Endothelial cell of umbilical vein (primary cell): ENCODE measurements at regions not wholly inside any gene's neighbourhood (a gene's known extent, or its start where the extent isn't known, plus 50 kb on each side); places are given as distances from the start of the nearest gene placed in this dataset.

ENCODE experiments used
- BruUV-seq: library from RNA; stranded (reverse); fragments of 400-500 nt; replicated peaks from 2 replicates; lab custom pipeline; 2021; lab: Mats Ljungman, UMichigan
- CTCF ChIA-PET: fragments of 300-600, 350-600 bp; sonication (Branson Sonifier 250); formaldehyde crosslinking; loops from one replicate; lab custom pipeline; 2021; ENCODE audit warnings: antibody characterized with exemption, inconsistent platforms; lab: Charles Lee
- POLR2A ChIA-PET: fragments of 300-600, 350-600 bp; sonication (Branson Sonifier 250); formaldehyde crosslinking; loops from one replicate; lab custom pipeline; 2021; ENCODE audit warnings: antibody characterized with exemption, inconsistent platforms; lab: Charles Lee
- DNase-seq: peaks from one replicate; pipeline ENCODE4 v3.0.0-alpha.2; 2011; ENCODE audit warnings: low read depth, low spot score
- FAIRE-seq: peaks from 2 replicates; lab custom pipeline; 2011; peaks lifted over from hg19 to GRCh38; lab: Jason Lieb, UNC
- H2AFZ ChIP-seq: 2 replicates; pipeline ENCODE4 v1.6.0; 2012; ENCODE audit warnings: low read depth, low read length, control low read depth, inconsistent platforms
- H3K27ac ChIP-seq: 2 replicates; pipeline ENCODE4 v1.5.1; 2011; ENCODE audit warnings: low read depth, mild to moderate bottlenecking, control low read depth, low read length, moderate library complexity; ENCODE audit not compliant: insufficient read depth
- H3K27me3 ChIP-seq, 2 experiments: 2 replicates each; pipeline versions ENCODE4 v1.6.0 to v1.6.1; 2011; ENCODE audit warnings: low read length in 2 of 2, mixed read lengths in 1 of 2; ENCODE audit not compliant: control insufficient read depth in 2 of 2, insufficient read depth in 2 of 2
- H3K36me3 ChIP-seq, 2 experiments: 2 replicates in 1 of 2; 3 replicates in 1 of 2; pipeline ENCODE4 v1.5.1; 2011; ENCODE audit warnings: low read length in 2 of 2, mild to moderate bottlenecking in 1 of 2, moderate library complexity in 1 of 2; ENCODE audit not compliant: control insufficient read depth in 2 of 2, insufficient read depth in 2 of 2; ENCODE audit errors: extremely low read depth in 1 of 2
- H3K4me1 ChIP-seq: 3 replicates; pipeline ENCODE4 v1.5.1; 2011; ENCODE audit warnings: mild to moderate bottlenecking, low read length; ENCODE audit not compliant: control insufficient read depth, insufficient read depth; ENCODE audit errors: extremely low read depth
- H3K4me2 ChIP-seq: 2 replicates; pipeline ENCODE4 v1.6.1; 2011; ENCODE audit warnings: low read length, control low read depth, mixed read lengths; ENCODE audit not compliant: insufficient read depth
- H3K4me3 ChIP-seq, 3 experiments: fragments of 200-600 bp in 1 of 3; sonication (generic), shearing (Covaris generic) in 1 of 3; replicated peaks in 1 of 3; 2 replicates each; pipeline ENCODE4 v1.5.1; 2011 to 2016; ENCODE audit warnings: control low read depth in 3 of 3, low read length in 3 of 3, mild to moderate bottlenecking in 2 of 3, inconsistent platforms in 1 of 3, low read depth in 1 of 3, moderate library complexity in 1 of 3; ENCODE audit not compliant: insufficient read depth in 1 of 3
- H3K79me2 ChIP-seq: 2 replicates; pipeline ENCODE4 v1.6.0; 2012; ENCODE audit warnings: low read length, inconsistent platforms; ENCODE audit not compliant: control insufficient read depth, insufficient read depth
- H3K9ac ChIP-seq: replicated peaks from 2 replicates; pipeline ENCODE3; 2011; ENCODE audit warnings: low read length, control low read depth; ENCODE audit not compliant: insufficient read depth; ENCODE audit errors: extremely low read depth
- H3K9me1 ChIP-seq: replicated peaks from 3 replicates; pipeline ENCODE4 v1.6.0; 2011; ENCODE audit warnings: mild to moderate bottlenecking, low read length; ENCODE audit not compliant: control insufficient read depth, insufficient read depth; ENCODE audit errors: extremely low read depth
- H3K9me3 ChIP-seq: replicated peaks from 2 replicates; pipeline ENCODE4 v1.5.1; 2012; ENCODE audit warnings: low read length, inconsistent platforms; ENCODE audit not compliant: control insufficient read depth, insufficient read depth
- H4K20me1 ChIP-seq: replicated peaks from 2 replicates; pipeline ENCODE3; 2011; ENCODE audit warnings: mild to moderate bottlenecking, low read length; ENCODE audit not compliant: control insufficient read depth, insufficient read depth; ENCODE audit errors: extremely low read depth
- CTCF ChIP-seq, 2 donors: IDR thresholded peaks; 1 replicate in 1 of 2; 2 replicates in 1 of 2; pipeline ENCODE4 v1.5.1; 2011; ENCODE audit warnings: low read length in 2 of 2, mild to moderate bottlenecking in 2 of 2, moderate library complexity in 2 of 2, control low read depth in 1 of 2, inconsistent platforms in 1 of 2, low read depth in 1 of 2; ENCODE audit not compliant: insufficient read depth in 1 of 2; ENCODE audit errors: extremely low read depth in 1 of 2
- EZH2 ChIP-seq: IDR thresholded peaks from 2 replicates; pipeline ENCODE4 v1.6.1; 2012; ENCODE audit warnings: borderline replicate concordance, low read depth, mild to moderate bottlenecking, moderate library complexity, low read length, inconsistent platforms; ENCODE audit not compliant: severe bottlenecking
- FOS ChIP-seq: IDR thresholded peaks from 2 replicates; pipeline ENCODE4 v1.6.1; 2011; ENCODE audit warnings: mild to moderate bottlenecking, low read length, moderate library complexity, borderline replicate concordance; ENCODE audit not compliant: insufficient read depth
- GATA2 ChIP-seq: IDR thresholded peaks from 2 replicates; pipeline ENCODE4 v1.7.0; 2011; ENCODE audit warnings: low read depth, mild to moderate bottlenecking, moderate library complexity, mixed read lengths, low read length; ENCODE audit not compliant: insufficient read length, insufficient read depth
- JUN ChIP-seq: IDR thresholded peaks from 2 replicates; pipeline ENCODE4 v1.6.1; 2011; ENCODE audit warnings: borderline replicate concordance, low read depth; ENCODE audit not compliant: insufficient read length, insufficient read depth
- MAX ChIP-seq: IDR thresholded peaks from 2 replicates; pipeline ENCODE4 v1.6.1; 2011; ENCODE audit not compliant: insufficient read depth, insufficient read length
- MYC ChIP-seq: IDR thresholded peaks from one replicate; pipeline ENCODE4 v1.6.1; 2011; ENCODE audit warnings: mild to moderate bottlenecking, low read depth, low read length
- POLR2A ChIP-seq: IDR thresholded peaks from 2 replicates; pipeline ENCODE4 v1.6.1; 2012; ENCODE audit warnings: low read depth, mild to moderate bottlenecking, control low read depth, low read length
- POLR2AphosphoS5 ChIP-seq: IDR thresholded peaks from 2 replicates; pipeline ENCODE4 v1.6.1; 2012; ENCODE audit warnings: low read depth, mild to moderate bottlenecking, control low read depth, low read length, moderate library complexity; ENCODE audit not compliant: insufficient read depth
- dilution Hi-C: fragments of 300-500 bp; cut with MboI; formaldehyde crosslinking; loops from one replicate; pipeline ENCODE4 v1.15.0; 2019; ENCODE audit warnings: low sequenced_read_pairs; ENCODE audit not compliant: extremely low pct_ligation_motif_present
- intact Hi-C: fragments of 100-400 bp; cut with micrococcal nuclease; formaldehyde crosslinking; loops from one replicate; pipeline ENCODE4 v1.10.0; 2022

GRCh38 chr11:15412054-15412453 is 297.3 kb downstream of the INSC start:
- H3K4me1 ChIP-seq = no peaks in the 10 kb centered on the region
- dilution Hi-C loops (no loop called here), intact Hi-C loops (no loop called here)
- no peaks in the 10 kb centered on the region for H3K9me1 ChIP-seq
- no peaks in the 10 kb centered on the region for H3K79me2 ChIP-seq
- no peaks in the 10 kb centered on the region for H3K27me3 ChIP-seq
- no TSS peak for BruUV-seq
- no peak overlapping the region for H3K4me2 ChIP-seq
- peaks cover 3% of the 10 kb centered on the region for H3K9me3 ChIP-seq
- no peak overlapping the region for H2AFZ ChIP-seq
- H3K27ac ChIP-seq = no peak overlapping the region
- FAIRE-seq = no peak
- no peak for DNase-seq
- no peak overlapping the region for H3K4me3 ChIP-seq
- no peak overlapping the region for H3K9ac ChIP-seq
- POLR2A ChIA-PET = no interaction called here
- H4K20me1 ChIP-seq = no peaks in the 10 kb centered on the region
- CTCF ChIA-PET = no interaction called here
- no peaks in the 10 kb centered on the region for H3K36me3 ChIP-seq
- no peak for TF ChIP-seq CTCF (IDR thresholded peaks at IDR 0.05; ENCODE audit: extremely low read depth in 1 of 2, insufficient read depth in 1 of 2, low read depth in 1 of 2, low read length in 2 of 2)
- no peak for TF ChIP-seq POLR2AphosphoS5
- no peak for TF ChIP-seq EZH2
- TF ChIP-seq MAX = no peak
- no peak for TF ChIP-seq JUN
- TF ChIP-seq POLR2A = no peak
- no peak for TF ChIP-seq GATA2
- no peak for TF ChIP-seq MYC
- TF ChIP-seq FOS = no peak
